Kasumi-1 (cell line): ENCODE measurements at regions not wholly inside any gene's neighbourhood (a gene's known extent, or its start where the extent isn't known, plus 50 kb on each side); places are given as distances from the start of the nearest gene placed in this dataset.
A peak's percentile ranks its signal among the peaks of the same experiment; 100 is the strongest.

Experiments used
- DNase-seq, 2 experiments: peaks; one replicate each; lab custom pipeline; 2025; lab: John Stamatoyannopoulos, UW

DNA sequence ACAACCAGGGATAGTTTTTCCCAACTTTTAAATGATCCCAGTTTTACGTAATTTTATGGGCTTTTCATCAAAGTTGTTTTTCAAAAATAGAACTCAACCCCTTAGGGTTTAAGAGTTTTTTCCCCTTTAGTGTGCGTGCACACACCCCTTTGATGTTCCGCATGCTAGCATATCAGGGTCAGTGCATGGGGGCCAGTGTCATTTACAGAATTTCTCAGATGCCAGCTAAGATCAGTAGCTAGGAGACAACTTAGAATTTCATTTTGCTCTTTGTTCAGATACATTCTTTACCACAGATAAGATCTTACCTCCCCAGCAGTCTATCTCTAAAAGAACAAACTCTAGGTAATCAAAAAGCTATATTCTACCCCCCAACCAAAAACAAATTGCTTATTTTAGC lies 238.5 kb upstream of the SASH1 start:
- no peak for DNase-seq

DNA sequence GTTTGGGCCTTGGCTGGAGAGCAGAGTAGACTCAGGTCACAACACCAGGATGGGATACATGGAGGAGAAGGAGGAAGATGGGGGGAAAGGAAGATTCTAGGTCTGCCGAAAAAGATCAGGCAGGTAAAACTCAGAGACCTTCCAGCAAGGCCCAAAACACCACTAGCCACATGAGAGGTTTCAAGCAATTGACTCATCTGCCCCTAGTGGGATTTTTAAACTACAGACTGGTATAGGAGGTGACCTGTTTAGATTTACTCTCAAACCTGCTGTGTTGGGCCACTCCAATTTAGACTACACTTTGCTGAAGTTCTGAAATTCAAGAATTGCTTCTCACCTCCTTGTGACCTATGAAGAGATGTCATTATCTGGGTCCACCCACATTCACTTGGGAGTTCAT lies 236.9 kb upstream of the SASH1 start:
- DNase-seq, result no peak

DNA sequence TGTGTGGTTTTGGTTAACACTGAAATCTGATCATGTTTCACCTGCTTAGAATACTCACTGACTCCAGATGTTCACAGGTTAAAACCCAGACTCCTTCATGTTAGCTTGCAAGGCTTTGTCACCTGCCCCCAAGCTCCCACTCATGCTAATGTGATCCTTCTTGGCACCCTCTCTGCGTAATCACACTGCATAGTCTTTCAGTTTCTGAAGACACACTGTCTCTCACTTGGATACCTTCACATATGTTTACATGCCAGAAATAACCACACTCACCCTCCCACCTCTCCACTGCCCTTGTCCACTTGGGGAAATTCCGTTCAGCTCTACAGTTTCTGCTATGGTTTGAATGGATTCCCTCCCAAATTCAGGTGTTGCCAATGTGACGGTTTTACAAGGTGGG lies 234.7 kb upstream of the SASH1 start:
- no peak for DNase-seq

DNA sequence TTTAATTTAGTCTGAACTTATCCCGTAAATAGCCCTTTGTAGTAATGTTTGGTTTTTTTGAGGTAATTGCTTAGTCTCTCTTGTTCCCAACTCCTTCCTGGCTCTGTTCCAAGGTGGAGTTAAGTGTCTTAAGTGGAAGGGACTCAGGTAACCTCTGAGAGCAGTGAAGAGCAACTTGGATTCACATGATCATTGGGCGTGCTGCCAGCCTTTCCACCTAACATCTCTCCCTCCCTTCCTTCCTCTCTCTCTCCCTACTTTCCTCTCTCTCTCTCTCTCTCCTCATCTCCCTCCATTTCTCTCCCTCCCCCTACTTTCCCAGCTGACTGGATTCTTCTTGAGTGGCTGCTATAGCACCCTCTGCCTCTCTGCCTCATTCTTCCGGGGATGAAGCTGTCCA lies 232.9 kb upstream of the SASH1 start:
- no peak for DNase-seq

DNA sequence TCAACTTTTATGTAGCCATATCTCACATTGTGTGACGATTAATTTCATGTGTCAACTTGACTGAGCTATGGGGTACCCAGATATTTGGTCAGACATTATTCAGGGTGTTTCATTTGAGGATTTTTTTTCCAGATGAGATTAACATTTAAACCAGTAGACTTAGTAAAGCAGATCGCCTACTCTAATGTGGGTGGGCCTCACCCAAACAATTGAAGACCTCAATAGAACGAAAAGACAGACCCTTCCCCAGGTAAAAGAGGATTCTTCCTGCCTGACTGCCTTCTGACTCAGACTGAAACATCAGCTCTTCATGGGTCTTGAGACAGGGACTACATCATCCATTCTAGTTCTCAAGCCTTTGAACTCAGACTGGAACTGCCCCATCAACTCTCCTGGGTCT lies 231.7 kb upstream of the SASH1 start:
- no peak for DNase-seq

DNA sequence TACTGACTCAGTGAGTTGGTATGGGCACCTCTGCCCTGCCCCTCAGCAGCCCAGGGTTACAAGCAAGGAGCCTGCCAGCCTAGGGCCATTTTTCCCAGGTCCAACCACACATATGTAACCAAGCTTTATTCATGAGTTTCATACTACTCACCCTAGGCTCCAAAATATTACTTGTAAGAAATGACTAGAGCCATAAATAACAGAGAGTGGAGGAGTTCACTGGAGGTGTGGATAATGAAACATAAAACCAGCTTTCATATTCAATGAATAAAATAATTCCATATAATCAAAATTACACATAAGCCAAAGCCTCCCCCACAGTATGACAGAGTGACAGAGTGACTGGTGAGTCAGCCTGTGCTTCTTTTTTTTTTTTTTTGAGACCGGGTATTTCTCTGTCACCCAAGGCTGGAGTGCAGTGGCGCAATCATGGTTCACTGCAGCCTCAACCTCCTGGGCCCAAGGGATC lies 229.8 kb upstream of the SASH1 start:
- no peak for DNase-seq

DNA sequence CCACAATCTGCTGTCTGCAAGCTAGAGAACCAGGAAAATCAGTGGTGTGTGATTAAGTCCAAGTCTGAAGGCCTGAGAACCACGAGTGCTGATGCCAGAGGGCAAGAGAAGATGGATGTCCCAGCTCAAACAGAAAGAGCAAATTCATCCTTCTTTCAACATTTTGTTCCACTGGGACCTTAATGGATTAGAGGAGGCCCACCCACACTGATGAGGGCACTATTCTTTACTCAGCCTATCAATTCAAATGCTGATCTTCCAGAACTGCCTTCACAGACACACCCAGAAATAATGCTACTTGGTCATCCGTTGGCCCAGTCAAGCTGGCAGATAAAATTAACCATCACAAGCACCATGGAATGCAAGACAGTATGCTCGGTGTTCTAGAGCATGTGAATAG lies 226.6 kb upstream of the SASH1 start:
- DNase-seq, result no peak

DNA sequence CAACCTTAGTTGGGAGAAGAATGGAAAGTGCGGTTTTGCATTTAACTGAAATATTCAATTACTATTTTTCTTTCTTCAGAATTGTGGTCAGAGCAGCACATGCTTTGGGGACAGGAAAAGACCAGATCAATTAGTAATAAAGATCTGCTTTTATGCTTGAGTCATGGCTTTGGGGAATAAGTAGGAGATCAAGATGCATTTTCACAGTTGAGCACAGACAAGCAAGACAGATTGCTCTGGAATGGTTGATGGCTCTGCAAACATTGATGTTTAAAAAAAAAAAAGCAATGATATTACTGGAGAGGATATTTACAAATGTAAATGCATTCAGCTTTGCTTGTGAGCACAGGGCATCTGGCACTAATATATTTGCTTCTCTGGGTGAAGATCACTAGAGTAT lies 224.4 kb upstream of the SASH1 start:
- DNase-seq, result no peak

DNA sequence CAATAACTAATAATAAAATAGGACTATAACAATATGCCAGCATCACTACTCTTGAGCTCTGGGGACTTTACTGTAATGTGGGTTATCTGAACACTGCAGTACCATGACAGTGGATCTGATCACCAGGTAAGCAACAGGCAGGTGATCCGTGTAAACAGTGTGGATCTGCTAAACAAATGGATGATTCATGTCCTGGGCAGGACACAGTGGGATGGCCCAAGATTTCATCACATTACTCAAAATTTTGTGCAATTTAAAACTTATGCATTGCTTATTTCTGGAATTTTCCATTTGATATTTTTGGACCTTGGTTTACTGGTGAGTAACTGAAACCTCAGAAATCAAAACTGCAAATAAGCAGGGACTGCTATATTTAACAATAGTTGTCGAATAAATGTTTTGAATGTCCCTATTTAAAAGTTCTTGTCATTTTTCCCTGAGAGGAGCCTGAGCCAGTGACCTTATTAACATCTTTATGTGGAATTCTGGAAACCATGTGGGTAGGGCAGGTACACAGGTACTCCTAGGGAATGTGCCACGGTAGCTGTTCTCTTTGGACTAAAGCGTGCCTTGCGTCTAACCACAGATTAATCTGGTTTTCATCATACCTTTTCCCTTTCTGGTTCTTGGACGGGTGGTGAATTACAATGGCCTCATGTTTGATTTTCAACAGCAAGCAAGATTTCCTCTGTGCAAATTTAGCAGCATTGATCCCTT lies 214.5 kb upstream of the SASH1 start:
- no peak for DNase-seq

DNA sequence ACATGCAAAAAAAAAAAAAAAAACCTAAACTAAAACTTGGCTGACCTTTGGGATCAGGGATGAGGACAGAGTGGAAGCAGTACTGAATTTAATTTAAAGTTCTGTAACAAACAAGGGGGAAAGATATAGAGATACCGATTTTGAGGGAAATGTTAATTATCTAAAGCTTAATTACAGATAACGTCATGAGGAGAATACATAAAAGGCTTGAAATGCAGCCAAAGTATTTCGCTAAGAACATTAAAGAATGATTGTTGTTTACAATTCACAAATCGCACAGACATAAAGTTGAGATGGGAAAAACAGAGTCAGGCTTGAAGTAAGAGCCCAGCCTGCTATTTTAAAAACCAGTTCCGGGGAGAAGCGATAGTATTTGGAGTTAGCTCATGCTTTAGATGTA lies 208.0 kb upstream of the SASH1 start:
- DNase-seq, result no peak

DNA sequence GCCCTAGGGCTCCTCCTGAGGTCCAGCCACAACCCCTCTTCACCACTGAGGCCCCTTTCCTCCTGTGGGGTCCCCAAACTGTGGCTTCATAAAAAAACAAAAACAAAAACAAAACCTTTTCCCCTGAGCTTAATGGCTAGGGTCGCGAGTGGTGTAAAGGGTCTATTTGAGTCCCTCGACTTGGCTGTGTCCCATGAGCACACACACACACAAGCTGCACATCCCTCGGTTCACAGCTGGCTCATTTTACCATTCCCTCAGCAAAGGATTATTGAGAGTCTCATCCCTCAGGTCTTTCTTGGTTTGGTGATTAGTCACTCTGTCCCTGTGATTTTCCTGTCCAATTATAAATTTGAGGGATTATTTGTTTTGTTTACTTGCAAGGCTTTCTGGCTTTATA lies 206.1 kb upstream of the SASH1 start:
- DNase-seq, result no peak

DNA sequence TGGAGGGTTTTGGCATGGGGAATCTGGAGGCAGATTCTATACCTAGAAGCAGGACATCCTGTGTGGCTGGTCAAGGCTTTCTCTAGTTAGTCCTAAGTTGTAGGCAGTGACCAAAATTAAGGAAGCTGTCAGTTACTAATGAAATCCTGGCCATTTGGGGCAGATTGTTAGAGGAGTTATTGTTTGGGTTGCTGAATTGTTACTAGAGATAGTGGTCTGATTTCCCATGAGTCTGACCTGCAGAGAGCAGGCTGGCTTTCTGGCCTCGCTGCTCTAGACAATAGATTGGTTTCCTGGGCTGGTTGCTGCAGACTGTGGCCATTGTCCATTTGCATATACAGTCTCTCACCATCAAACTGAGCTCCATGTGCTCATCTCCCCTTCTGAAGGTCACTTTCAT lies 205.0 kb upstream of the SASH1 start:
- no peak for DNase-seq

DNA sequence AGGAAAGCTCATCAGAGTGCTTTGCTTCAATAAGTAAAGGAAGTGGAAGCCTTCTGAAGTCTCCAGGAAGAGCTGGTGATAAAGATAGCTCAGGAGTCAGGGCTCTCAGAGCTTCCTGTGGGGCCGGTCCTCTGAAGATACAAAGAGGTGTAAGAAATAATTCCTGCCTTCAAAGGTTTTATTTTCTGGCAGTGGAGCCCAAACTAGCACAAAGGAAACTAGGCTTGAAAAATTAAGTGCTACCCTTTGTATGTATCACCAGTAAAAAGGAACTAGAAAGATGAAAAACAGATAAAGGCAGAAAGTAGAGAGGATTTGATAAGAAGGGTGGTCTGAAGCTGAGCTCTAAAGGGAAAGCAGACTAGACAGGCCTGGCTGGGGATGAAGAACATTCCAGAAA lies 204.1 kb upstream of the SASH1 start:
- peak in 1 of 2 experiments; percentile 20 for DNase-seq

DNA sequence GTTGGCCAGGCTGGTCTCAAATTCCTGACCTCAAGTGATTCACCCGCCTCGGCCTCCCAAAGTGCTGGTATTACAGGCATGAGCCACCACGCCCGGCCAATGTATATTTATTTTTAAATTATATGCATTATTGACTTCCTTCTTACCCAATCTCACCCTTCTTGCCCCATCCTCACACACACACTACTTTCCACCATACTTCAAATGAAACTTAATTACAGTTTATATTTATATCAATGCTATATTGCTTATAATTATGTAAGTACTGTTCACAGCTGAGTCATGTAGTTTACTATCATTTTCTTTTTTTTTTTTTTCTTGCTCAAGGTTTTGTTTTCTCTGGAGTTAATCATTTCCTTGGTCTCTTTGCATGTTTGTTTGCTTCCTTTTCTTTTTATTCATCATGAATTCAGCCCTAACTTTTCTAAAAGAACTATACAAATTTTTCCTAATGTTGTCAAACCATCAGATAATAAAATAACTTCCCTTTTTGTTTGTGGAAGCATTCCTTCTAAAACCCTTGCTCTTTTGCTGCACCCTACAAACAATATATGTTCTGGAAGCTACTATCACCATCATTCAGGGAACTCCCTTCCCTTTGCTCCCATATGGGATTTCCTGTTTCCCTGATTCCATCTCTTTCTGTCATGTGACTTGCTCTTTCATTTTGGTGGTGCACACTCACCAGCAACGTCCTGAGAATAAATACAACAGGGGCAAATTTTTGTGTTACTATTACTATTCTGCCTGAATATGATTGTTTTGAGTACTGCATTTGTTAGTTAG lies 201.7 kb upstream of the SASH1 start:
- DNase-seq, result no peak

DNA sequence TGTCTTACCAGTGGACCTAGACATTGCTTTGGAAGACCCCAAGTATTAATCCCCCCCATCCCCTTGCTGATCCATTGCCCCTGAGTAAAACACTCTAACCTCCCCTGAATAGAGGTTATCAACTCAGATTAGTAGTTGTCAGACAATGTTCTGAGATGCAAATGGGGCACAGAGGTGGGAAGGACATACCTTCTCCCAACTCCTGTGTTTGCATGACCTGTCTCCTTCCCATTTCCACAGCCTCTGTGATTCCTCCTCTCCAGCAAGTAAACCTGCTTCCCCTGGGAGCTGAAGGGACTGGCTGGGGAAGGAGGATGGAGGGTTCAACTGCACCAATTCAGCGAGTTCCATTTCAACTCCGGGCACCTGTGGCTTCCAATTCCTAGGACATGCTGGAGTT lies 199.8 kb upstream of the SASH1 start:
- no peak for DNase-seq

DNA sequence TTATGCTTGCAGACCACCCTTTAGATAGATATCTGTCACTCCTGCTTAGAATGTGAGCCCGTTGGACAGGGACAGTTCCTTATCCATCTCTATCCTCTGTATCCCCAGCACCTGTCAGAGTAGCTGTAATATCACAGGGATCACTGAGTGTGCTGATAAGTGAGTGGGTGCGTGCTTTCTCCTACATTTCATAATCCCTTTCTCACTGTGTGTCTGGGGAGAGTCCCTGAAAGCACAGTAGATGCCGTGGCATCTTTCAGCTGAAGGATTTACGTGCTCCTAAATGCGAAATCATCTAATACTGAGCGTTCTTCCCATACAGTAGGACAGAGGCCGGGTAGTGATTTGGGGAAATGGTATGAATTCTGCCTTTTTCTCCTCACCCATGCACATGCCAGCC lies 198.9 kb upstream of the SASH1 start:
- no peak for DNase-seq

DNA sequence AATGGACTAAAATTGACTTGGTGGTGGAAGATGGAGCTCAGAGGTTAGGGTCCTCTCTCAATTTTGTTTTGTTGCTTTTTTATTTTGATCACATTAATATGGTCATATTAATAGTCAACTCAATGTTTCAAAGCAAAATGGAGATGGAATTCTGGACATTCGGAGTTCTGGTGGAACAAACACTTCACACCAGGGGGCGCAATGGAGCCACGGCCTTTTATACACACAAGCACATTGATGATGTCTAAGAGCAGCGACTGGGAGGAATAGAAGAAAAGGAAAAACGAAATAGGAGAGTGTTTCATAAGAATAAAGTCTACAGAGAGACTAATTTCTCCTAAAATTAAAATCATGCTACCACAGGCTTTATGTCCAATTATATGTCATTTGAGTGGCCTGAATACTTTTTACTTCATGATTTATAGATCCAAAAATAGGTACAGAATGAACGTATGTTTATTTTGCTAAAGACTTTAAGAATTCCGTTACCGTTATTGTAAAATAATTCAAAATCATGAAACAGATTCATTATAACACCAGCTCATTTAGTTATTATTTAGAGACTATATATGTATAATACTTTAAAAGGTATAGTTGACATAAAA lies 197.6 kb upstream of the SASH1 start:
- peak; percentile 50 to 76 for DNase-seq

DNA sequence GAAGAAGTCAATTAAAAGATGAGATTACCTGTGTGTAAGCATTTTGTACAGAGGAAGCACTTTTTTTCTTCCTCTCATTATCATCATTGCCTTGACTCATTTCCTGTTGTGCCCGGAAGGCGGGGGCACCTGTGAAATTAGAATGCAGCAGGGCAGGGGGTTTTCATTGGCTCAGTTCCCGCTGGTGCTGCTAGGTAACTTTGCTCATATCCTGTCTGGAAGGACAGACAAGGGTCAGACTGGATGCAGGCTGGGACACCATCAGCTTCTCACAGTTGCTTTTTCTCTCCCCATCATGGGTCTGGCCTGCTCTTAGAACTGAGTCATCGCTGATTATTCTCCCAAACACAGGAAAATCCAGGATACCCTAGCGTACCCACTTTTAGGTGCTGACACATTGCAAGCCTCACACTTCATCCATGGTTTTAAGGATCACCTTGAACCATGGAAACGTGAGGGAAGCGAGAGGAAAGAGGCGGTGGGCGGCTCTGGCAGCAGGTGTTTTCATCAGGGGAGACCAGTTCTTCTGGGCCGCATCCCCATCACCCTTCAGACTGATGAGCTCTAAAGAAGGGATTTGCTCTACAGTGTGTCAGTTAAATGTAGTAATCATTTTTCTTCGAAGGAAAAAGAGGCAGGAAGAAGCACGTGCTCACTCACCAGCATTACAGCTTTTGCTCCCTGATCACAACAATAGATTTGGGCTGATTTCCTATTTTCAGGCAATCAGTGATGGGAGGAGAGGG lies 195.7 kb upstream of the SASH1 start:
- DNase-seq, result no peak

DNA sequence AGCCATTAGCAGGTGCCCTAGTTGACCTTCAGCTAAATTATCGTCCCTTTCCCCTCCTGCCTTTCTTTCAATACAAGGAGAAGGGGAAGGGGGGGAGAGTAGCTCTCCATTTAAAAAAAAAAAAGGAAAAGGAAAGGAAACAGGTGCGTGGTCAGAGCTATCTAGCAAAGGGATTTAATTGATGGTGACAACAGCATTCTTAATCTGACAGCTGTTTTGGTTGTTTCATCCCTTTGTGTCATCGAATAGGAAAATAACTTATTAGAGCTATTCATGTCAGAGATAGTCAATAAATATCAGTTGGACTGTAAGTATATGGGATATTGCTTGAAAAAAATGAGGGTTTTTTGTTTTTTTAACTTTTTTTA lies 195.2 kb upstream of the SASH1 start:
- DNase-seq, result no peak

DNA sequence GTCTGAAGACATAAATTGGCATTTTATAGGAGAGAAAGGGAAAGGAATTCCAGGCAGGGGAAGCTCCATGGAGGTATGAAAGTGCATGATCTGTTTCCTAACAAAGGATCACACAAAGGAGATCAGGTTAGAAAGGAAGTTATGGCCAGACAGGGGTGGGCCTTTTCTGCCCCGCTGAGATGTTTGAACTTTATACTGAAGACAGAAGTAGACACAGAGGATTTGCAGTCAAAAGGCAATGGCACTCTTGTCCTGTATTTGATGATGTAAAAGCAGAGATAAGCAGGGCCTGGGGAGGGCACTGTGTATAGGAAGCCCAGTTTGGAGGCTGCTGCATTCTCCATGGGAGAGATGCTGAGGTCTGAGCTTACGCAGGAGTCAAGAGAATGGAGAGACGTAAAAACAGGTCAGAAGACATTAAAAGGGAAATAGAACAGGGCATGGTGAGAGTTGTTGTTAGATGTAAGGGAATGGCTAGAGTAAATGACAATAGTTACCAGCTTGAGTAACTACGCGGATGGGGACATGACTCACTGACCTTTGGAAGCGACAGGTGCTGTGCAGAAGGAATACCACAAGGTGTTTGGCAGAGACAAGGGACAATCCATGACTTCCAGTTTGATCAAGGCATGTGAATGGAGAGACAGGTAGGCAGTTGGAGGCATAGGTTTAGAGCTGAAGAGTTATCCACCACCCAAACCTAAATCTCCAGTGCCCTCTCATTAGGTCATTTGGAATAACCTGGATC lies 190.6 kb upstream of the SASH1 start:
- no peak for DNase-seq

DNA sequence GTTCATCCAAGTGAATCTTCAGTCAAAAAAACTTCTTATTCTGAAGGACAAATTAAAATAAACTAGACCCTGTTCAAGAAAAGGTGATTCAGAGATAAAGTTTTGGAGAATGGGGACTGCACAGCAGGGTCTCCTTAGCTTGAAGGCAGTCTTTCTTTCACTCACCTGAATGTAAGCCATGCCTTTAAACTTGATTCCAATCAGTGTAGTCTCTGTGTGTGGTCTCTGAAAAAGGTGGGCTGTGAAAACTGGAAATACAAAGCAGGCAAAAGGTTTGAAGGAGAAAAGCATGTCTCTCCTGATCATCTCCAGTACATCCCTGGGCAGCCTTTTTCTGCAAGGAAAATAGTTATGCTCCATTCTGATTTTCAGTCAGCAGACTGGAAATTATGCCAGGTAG lies 188.0 kb upstream of the SASH1 start:
- no peak for DNase-seq

DNA sequence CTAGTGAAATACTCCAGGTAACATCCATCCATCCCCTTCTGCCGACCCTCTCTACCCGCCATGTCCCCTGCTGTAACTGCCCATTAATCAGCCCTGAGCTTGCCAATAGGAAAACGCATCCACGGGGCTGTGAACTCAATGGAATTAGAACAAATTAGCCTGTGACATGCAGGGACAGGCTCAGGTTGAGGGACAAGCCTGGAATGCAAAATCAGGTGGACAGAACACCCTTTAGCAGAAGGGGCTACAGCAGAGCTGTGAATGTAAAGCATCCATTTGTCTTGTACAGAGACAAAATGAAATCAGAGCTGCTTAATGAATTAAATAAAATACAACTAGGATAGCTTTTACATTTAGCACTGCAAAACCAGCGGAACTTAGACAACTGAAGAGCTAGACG lies 187.3 kb upstream of the SASH1 start:
- DNase-seq, result no peak
